OCI-LY7 (cell line): ENCODE measurements at regions not wholly inside any gene's neighbourhood (a gene's known extent, or its start where the extent isn't known, plus 50 kb on each side); places are given as distances from the start of the nearest gene placed in this dataset.

ENCODE experiments used
- BruUV-seq: library from RNA; stranded (reverse); fragments of 400-500 nt; replicated peaks from 2 replicates; lab custom pipeline; 2021; lab: Mats Ljungman, UMichigan
- CTCF ChIA-PET: fragments of 300-600 bp; sonication (Branson Sonifier 250); formaldehyde crosslinking; loops from one replicate; lab custom pipeline; 2022; ENCODE audit warnings: antibody characterized with exemption; ENCODE audit not compliant: unreplicated experiment; lab: Charles Lee
- POLR2A ChIA-PET: fragments of 300-600 bp; sonication (Branson Sonifier 250); formaldehyde crosslinking; loops from one replicate; lab custom pipeline; 2022; ENCODE audit warnings: antibody characterized with exemption; lab: Charles Lee
- DNase-seq: peaks from one replicate; pipeline ENCODE4 v3.0.0-alpha.2; 2015; ENCODE audit warnings: low spot score
- H2AFZ ChIP-seq: fragments of 200-600 bp; sonication (generic), shearing (Covaris generic); 2 replicates; pipeline ENCODE4 v1.6.1; 2014; ENCODE audit warnings: mild to moderate bottlenecking, antibody characterized with exemption, low read length, moderate library complexity
- H3K27ac ChIP-seq: fragments of 200-600 bp; sonication (generic); 2 replicates; pipeline ENCODE4 v1.5.1; 2014; ENCODE audit warnings: mixed run types, low read depth, mild to moderate bottlenecking, moderate library complexity, low read length, inconsistent platforms; ENCODE audit not compliant: poor library complexity, severe bottlenecking
- H3K36me3 ChIP-seq: fragments of 200-600 bp; sonication (generic); 2 replicates; pipeline ENCODE4 v1.6.1; 2014; ENCODE audit warnings: mild to moderate bottlenecking, antibody characterized with exemption, low read length, moderate library complexity, mixed read lengths; ENCODE audit not compliant: insufficient read depth
- H3K4me1 ChIP-seq: fragments of 200-600 bp; sonication (generic); 2 replicates; pipeline ENCODE4 v1.5.1; 2014; ENCODE audit warnings: mild to moderate bottlenecking, low read length; ENCODE audit not compliant: insufficient read depth, poor library complexity, severe bottlenecking
- H3K4me2 ChIP-seq: fragments of 200-600 bp; sonication (generic); 2 replicates; pipeline ENCODE4 v1.6.1; 2014; ENCODE audit warnings: mild to moderate bottlenecking, low read length
- H3K4me3 ChIP-seq: fragments of 200-600 bp; sonication (generic); 2 replicates; pipeline ENCODE4 v1.5.1; 2014; ENCODE audit warnings: mild to moderate bottlenecking, low read depth, low read length; ENCODE audit not compliant: poor library complexity, severe bottlenecking
- H3K79me2 ChIP-seq: fragments of 200-600 bp; sonication (generic); 2 replicates; pipeline ENCODE4 v1.6.1; 2016; ENCODE audit warnings: low read depth, mild to moderate bottlenecking, low read length, moderate library complexity, mixed read lengths; ENCODE audit not compliant: insufficient read depth
- H3K9me2 ChIP-seq: fragments of 200-600 bp; sonication (generic); 2 replicates; pipeline ENCODE4 v1.6.1; 2016; ENCODE audit warnings: mild to moderate bottlenecking, low read length, mixed read lengths; ENCODE audit not compliant: insufficient read depth
- H3K9me3 ChIP-seq: fragments of 200-600 bp; sonication (generic); 2 replicates; pipeline ENCODE4 v1.6.1; 2014; ENCODE audit warnings: mild to moderate bottlenecking, mixed run types, low read length, mixed read lengths
- H4K20me1 ChIP-seq: fragments of 200-600 bp; sonication (generic); 2 replicates; pipeline ENCODE4 v1.6.1; 2014; ENCODE audit warnings: mild to moderate bottlenecking, antibody characterized with exemption, low read length, moderate library complexity, mixed read lengths; ENCODE audit not compliant: insufficient read depth
- CTCF ChIP-seq: fragments of 200-600 bp; sonication (generic); conservative IDR thresholded peaks from 2 replicates; pipeline ENCODE4 v1.5.1; 2014; ENCODE audit warnings: mild to moderate bottlenecking, antibody characterized with exemption, low read length, moderate library complexity, mixed read lengths
- EZH2phosphoT487 ChIP-seq: fragments of 200-600 bp; sonication (generic); IDR thresholded peaks from 2 replicates; pipeline ENCODE4 v1.6.1; 2018; ENCODE audit warnings: low read depth, borderline replicate concordance, mild to moderate bottlenecking, mixed run types, antibody characterized with exemption, low read length, moderate library complexity, mixed read lengths
- intact Hi-C: fragments of 100-400 bp; cut with micrococcal nuclease; formaldehyde crosslinking; loops from one replicate; pipeline ENCODE4 v1.10.0; 2022; ENCODE audit not compliant: unreplicated experiment

- Histone ChIP-seq H3K4me1 (no peaks in the 10 kb centered on the region), H3K36me3 (no peaks in the 10 kb centered on the region), H3K4me2 (no peak overlapping the region), H4K20me1 (no peaks in the 10 kb centered on the region), H2AFZ (no peak overlapping the region), H3K9me3 (no peaks in the 10 kb centered on the region), H3K9me2 (no peaks in the 10 kb centered on the region; the same call in 1 of the 2 replicates), H3K4me3 (no peak overlapping the region), H3K27ac (no peak overlapping the region), H3K79me2 (no peaks in the 10 kb centered on the region)
- no peak for TF ChIP-seq CTCF
- no peak for TF ChIP-seq EZH2phosphoT487
- POLR2A ChIA-PET, result no interaction called here
- CTCF ChIA-PET, result interaction anchor here (0.6 kb wide), 1 partner anchor 44 kb away, joined by 3 read pairs; no protein-coding TSS in a partner anchor
- DNase-seq, result no peak
- intact Hi-C loops, result no loop called here
- no TSS peak for BruUV-seq
These were observed 142.3 kb downstream of the SOX11 start for GRCh38 chr2:5834501-5834900.

GRCh38 chr2:5839550-5839949 is 147.4 kb downstream of the SOX11 start:
- H3K36me3 ChIP-seq, result no peaks in the 10 kb centered on the region
- no peak overlapping the region for H2AFZ ChIP-seq
- no TSS peak for BruUV-seq
- no peak for TF ChIP-seq EZH2phosphoT487
- TF ChIP-seq CTCF, result no peak
- ChIA-PET CTCF (no interaction called here), POLR2A (no interaction called here)
- intact Hi-C loops, result no loop called here
- no peaks in the 10 kb centered on the region for H3K4me1 ChIP-seq
- H3K4me3 ChIP-seq, result no peak overlapping the region
- DNase-seq, result no peak
- no peaks in the 10 kb centered on the region for H3K9me2 ChIP-seq
- H4K20me1 ChIP-seq, result no peaks in the 10 kb centered on the region
- no peaks in the 10 kb centered on the region for H3K9me3 ChIP-seq
- no peaks in the 10 kb centered on the region for H3K79me2 ChIP-seq
- H3K4me2 ChIP-seq, result no peak overlapping the region
- no peak overlapping the region for H3K27ac ChIP-seq

GRCh38 chr2:5841126-5841525 is 148.9 kb downstream of the SOX11 start:
- no peak overlapping the region for H3K27ac ChIP-seq
- H4K20me1 ChIP-seq, result no peaks in the 10 kb centered on the region
- TF ChIP-seq CTCF (no peak), EZH2phosphoT487 (no peak)
- no peak overlapping the region for H3K4me2 ChIP-seq
- H3K4me1 ChIP-seq, result no peaks in the 10 kb centered on the region
- ChIA-PET CTCF (interaction anchor here (0.7 kb wide), 1 partner anchor 1243 kb away, joined by 14 read pairs; no protein-coding TSS in a partner anchor), POLR2A (interaction anchor here (0.7 kb wide), 1 partner anchor 1622 kb away, joined by 3 read pairs; no protein-coding TSS in a partner anchor)
- no peaks in the 10 kb centered on the region for H3K79me2 ChIP-seq
- intact Hi-C loops, result no loop called here
- no peaks in the 10 kb centered on the region for H3K9me2 ChIP-seq
- H2AFZ ChIP-seq, result no peak overlapping the region
- no peaks in the 10 kb centered on the region for H3K36me3 ChIP-seq
- no peak overlapping the region for H3K4me3 ChIP-seq
- no peaks in the 10 kb centered on the region for H3K9me3 ChIP-seq
- DNase-seq, result no peak
- BruUV-seq, result no TSS peak
